Thyroid gland (tissue), 4 donors: ENCODE measurements at regions not wholly inside any gene's neighbourhood (a gene's known extent, or its start where the extent isn't known, plus 50 kb on each side); places are given as distances from the start of the nearest gene placed in this dataset.

Source experiments
- CTCF ChIP-seq, 6 experiments: fragments of 200-600 bp in 3 of 6; fragments of 450-650 bp in 3 of 6; sonication (generic) in 3 of 6; IDR thresholded peaks; one replicate each; pipeline ENCODE4 v1.5.1; 2016 to 2019; ENCODE audit warnings: antibody characterized with exemption in 6 of 6, mild to moderate bottlenecking in 2 of 6, inconsistent platforms in 1 of 6, moderate library complexity in 1 of 6
- POLR2A ChIP-seq, 2 donors: fragments of 450-650 bp; IDR thresholded peaks; one replicate each; pipeline ENCODE4 v1.6.1; 2017; ENCODE audit warnings: antibody characterized with exemption in 2 of 2, mild to moderate bottlenecking in 2 of 2, moderate library complexity in 1 of 2

DNA sequence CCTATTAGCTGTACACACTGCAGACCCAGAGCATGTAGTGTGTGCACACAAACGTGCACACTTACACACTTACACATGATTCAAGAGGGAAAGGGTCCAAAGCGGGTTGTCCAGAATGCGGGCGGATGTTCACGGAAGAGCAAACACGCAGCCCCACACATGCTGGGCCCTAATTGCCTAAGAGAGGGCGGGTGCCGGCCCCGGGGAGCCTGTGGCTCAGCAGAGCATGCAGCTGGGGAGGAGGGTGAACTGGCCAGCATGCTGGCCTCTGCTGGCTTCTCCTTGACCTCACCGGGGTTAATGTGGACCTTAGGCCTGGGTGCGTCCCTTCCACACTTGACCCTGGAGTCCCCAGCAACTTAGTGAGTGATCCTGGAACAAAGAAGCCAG is 816.3 kb downstream of the BRD1 start:
- TF ChIP-seq CTCF (IDR thresholded peaks at IDR 0.05) (no peak), POLR2A (IDR thresholded peaks at IDR 0.05) (no peak)
